ENCODE measurements at regions not wholly inside any gene's neighbourhood (a gene's known extent, or its start where the extent isn't known, plus 50 kb on each side); places are given as distances from the start of the nearest gene placed in this dataset.

GRCh38 chr7:54810401-54810800 lies 51.4 kb upstream of the SEC61G start:
- Mint-ChIP-seq H3K27ac (peak overlapping the region; percentile 89), H3K4me1 (ENCODE audit: low read depth) (peaks cover 27% of the 10 kb centered on the region), H3K9me3 (no peaks in the 10 kb centered on the region), H3K36me3 (ENCODE audit: low read depth) (peaks cover 4% of the 10 kb centered on the region; the same call in 1 of the 2 replicates), H3K27me3 (ENCODE audit: insufficient read depth) (peaks cover 10% of the 10 kb centered on the region; the same call in 1 of the 2 replicates), H3K4me3 (peak overlapping the region; percentile 73; the same call in 1 of the 2 replicates)
- DNase-seq, result no peak
- TF ChIP-seq CTCF (IDR thresholded peaks at IDR 0.05), result no peak

- peak; percentile 82 for DNase-seq
- peaks cover 4% of the 10 kb centered on the region; the same call in 1 of the 2 replicates for H3K36me3 Mint-ChIP-seq (ENCODE audit: low read depth)
- H3K9me3 Mint-ChIP-seq, result no peaks in the 10 kb centered on the region
- peaks cover 27% of the 10 kb centered on the region for H3K4me1 Mint-ChIP-seq (ENCODE audit: low read depth)
- H3K27ac Mint-ChIP-seq, result peak overlapping the region; percentile 89
- H3K27me3 Mint-ChIP-seq (ENCODE audit: insufficient read depth), result peaks cover 14% of the 10 kb centered on the region; the same call in 1 of the 2 replicates
- H3K4me3 Mint-ChIP-seq, result peak overlapping the region; percentile 73
- no peak for TF ChIP-seq CTCF (IDR thresholded peaks at IDR 0.05)
Measured at GRCh38 chr7:54811041-54811845, 52.2 kb upstream of the SEC61G start.

- no peak for DNase-seq
- Mint-ChIP-seq H3K27me3 (ENCODE audit: insufficient read depth) (peaks cover 15% of the 10 kb centered on the region; the same call in 1 of the 2 replicates), H3K27ac (peak overlapping the region; percentile 89), H3K36me3 (ENCODE audit: low read depth) (peaks cover 4% of the 10 kb centered on the region; the same call in 1 of the 2 replicates), H3K9me3 (no peaks in the 10 kb centered on the region), H3K4me1 (ENCODE audit: low read depth) (peaks cover 27% of the 10 kb centered on the region), H3K4me3 (peak overlapping the region; percentile 73)
- no peak for TF ChIP-seq CTCF (IDR thresholded peaks at IDR 0.05)
Measured at GRCh38 chr7:54811846-54812254, 52.8 kb upstream of the SEC61G start.

- H3K4me3 Mint-ChIP-seq, result no peak overlapping the region
- no peak for TF ChIP-seq CTCF (IDR thresholded peaks at IDR 0.05)
- H3K9me3 Mint-ChIP-seq, result no peaks in the 10 kb centered on the region
- peaks cover 27% of the 10 kb centered on the region for H3K4me1 Mint-ChIP-seq (ENCODE audit: low read depth)
- peaks cover 4% of the 10 kb centered on the region; the same call in 1 of the 2 replicates for H3K36me3 Mint-ChIP-seq (ENCODE audit: low read depth)
- H3K27ac Mint-ChIP-seq, result no peak overlapping the region
- peaks cover 18% of the 10 kb centered on the region; the same call in 1 of the 2 replicates for H3K27me3 Mint-ChIP-seq (ENCODE audit: insufficient read depth)
- DNase-seq, result no peak
Measured at GRCh38 chr7:54812756-54813322, 53.8 kb upstream of the SEC61G start.

GRCh38 chr7:54813398-54813797 lies 54.4 kb upstream of the SEC61G start:
- H3K27ac Mint-ChIP-seq, result no peak overlapping the region
- H3K4me1 Mint-ChIP-seq (ENCODE audit: low read depth), result peaks cover 27% of the 10 kb centered on the region
- no peak overlapping the region for H3K4me3 Mint-ChIP-seq

More at GRCh38 chr7:54813398-54813797, 54.4 kb upstream of the SEC61G start:
- no peak for TF ChIP-seq CTCF (IDR thresholded peaks at IDR 0.05)
- Mint-ChIP-seq H3K9me3 (no peaks in the 10 kb centered on the region), H3K36me3 (ENCODE audit: low read depth) (peaks cover 4% of the 10 kb centered on the region; the same call in 1 of the 2 replicates), H3K27me3 (ENCODE audit: insufficient read depth) (peaks cover 19% of the 10 kb centered on the region)
- no peak for DNase-seq

All from HFFc6 (cell line).